Stomach (tissue), 8 donors: ENCODE measurements at regions not wholly inside any gene's neighbourhood (a gene's known extent, or its start where the extent isn't known, plus 50 kb on each side); places are given as distances from the start of the nearest gene placed in this dataset.

Source experiments
- DNase-seq, 2 donors: peaks; one replicate each; pipeline versions ENCODE4 v3.0.0 to v3.0.0-alpha.2; 2013 to 2019
- H3K27ac ChIP-seq, 5 donors: fragments of 200-600 bp in 4 of 5; sonication (generic) in 4 of 5; one replicate each; pipeline ENCODE4 v1.5.1; 2013 to 2019; ENCODE audit warnings: mild to moderate bottlenecking in 1 of 5, moderate library complexity in 1 of 5
- H3K27me3 ChIP-seq, 3 donors: fragments of 200-600 bp; sonication (generic); one replicate each; pipeline ENCODE4 v1.5.1; 2017 to 2019; ENCODE audit warnings: mixed run types in 1 of 3
- H3K36me3 ChIP-seq, 4 donors: fragments of 200-600 bp; sonication (generic); 1 replicate in 3 of 4; 2 replicates in 1 of 4; pipeline ENCODE4 v1.5.1; 2016 to 2019
- H3K4me1 ChIP-seq, 4 donors: fragments of 200-600 bp; sonication (generic); one replicate each; pipeline ENCODE4 v1.5.1; 2016 to 2019
- H3K4me3 ChIP-seq, 4 donors: fragments of 200-600 bp; sonication (generic) in 3 of 4; one replicate each; pipeline ENCODE4 v1.5.1; 2016 to 2019; ENCODE audit warnings: mild to moderate bottlenecking in 1 of 4
- H3K9me3 ChIP-seq, 4 donors: fragments of 200-600 bp; sonication (generic); one replicate each; pipeline ENCODE4 v1.5.1; 2016 to 2019
- EP300 ChIP-seq: sonication (generic); formaldehyde crosslinking; IDR thresholded peaks from one replicate; pipeline ENCODE4 v1.6.1; 2017; ENCODE audit warnings: antibody characterized with exemption
- POLR2A ChIP-seq, 4 donors: fragments of 450-650 bp; IDR thresholded peaks; one replicate each; pipeline ENCODE4 v1.6.1; 2016; ENCODE audit warnings: antibody characterized with exemption in 4 of 4, control low read depth in 2 of 4, mild to moderate bottlenecking in 1 of 4, moderate library complexity in 1 of 4
- POLR2AphosphoS5 ChIP-seq, 3 donors: sonication (generic); formaldehyde crosslinking; IDR thresholded peaks; one replicate each; pipeline ENCODE4 v1.6.1; 2016; ENCODE audit warnings: antibody characterized with exemption in 3 of 3
- WGBS, 5 donors: extraction: QIAGEN DNeasy Blood & Tissue Kit in 3 of 5; methylation state at CpG; one replicate each; pipeline versions ENCODE4 v1.1.5 to v1.1.7; 2013 to 2018; 5-methylcytosine and 5-hydroxymethylcytosine counted together
- intact Hi-C: fragments of 100-400 bp; cut with DNase I; formaldehyde crosslinking; loops from one replicate; pipeline ENCODE4 v1.15.1; 2023; ENCODE audit warnings: low total_unique reads
- TF ChIP-seq, protein P1 (sequence below), 7 experiments: fragments of 450-650 bp in 4 of 7; fragments of 200-600 bp in 3 of 7; sonication (generic) in 3 of 7; IDR thresholded peaks; one replicate each; pipeline ENCODE4 v1.5.1; 2016 to 2019; ENCODE audit warnings: antibody characterized with exemption in 7 of 7, control low read depth in 2 of 7, mild to moderate bottlenecking in 1 of 7
- donor health status: healthy with polysubstance abuse.
- donor health status: Bipolar disorder and iron deficiency.
- donor health status: healthy.

DNA sequence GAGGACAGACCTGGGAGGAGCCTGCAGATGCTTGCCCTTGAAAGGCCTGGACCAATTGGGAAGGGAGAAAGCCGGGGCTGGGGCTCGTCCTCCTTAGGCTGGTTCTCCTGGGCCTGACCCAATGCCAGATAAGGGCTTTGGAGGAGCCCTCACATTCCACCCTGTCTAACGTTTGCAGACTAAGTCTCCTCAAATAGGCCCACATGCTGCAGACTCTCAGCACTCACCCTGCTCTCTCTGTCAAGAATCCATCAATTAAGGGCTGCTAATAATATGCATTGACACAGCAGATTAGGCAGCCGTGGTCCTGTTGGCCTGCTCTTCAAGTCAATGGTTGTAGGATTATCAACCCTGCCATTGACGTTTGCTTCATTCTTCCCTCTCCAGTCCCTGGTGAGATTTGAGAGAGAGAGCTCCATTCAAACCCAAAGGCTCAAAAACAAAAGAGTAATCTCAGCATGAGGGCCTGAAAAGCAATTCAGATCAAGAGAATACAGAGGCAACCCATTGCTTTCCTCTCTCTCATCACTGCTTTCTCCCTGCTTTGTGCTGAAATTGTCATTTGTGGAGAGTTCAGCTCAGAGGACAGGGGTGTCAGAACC is 167.6 kb downstream of the INSIG2 start:
- TF ChIP-seq EP300 (no peak), POLR2A (IDR thresholded peaks at IDR 0.05) (no peak)
- TF ChIP-seq, protein P1, sequence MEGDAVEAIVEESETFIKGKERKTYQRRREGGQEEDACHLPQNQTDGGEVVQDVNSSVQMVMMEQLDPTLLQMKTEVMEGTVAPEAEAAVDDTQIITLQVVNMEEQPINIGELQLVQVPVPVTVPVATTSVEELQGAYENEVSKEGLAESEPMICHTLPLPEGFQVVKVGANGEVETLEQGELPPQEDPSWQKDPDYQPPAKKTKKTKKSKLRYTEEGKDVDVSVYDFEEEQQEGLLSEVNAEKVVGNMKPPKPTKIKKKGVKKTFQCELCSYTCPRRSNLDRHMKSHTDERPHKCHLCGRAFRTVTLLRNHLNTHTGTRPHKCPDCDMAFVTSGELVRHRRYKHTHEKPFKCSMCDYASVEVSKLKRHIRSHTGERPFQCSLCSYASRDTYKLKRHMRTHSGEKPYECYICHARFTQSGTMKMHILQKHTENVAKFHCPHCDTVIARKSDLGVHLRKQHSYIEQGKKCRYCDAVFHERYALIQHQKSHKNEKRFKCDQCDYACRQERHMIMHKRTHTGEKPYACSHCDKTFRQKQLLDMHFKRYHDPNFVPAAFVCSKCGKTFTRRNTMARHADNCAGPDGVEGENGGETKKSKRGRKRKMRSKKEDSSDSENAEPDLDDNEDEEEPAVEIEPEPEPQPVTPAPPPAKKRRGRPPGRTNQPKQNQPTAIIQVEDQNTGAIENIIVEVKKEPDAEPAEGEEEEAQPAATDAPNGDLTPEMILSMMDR (IDR thresholded peaks at IDR 0.05): no peak
- Histone ChIP-seq H3K9me3 (peaks cover 0 to 3% (median 0%) of the 10 kb centered on the region in 4 donors), H3K4me3 (no peak overlapping the region), H3K27me3 (peaks cover 0 to 16% (median 0%) of the 10 kb centered on the region in 3 donors), H3K27ac (no peak overlapping the region), H3K4me1 (no peaks in the 10 kb centered on the region), H3K36me3 (no peaks in the 10 kb centered on the region)
- intact Hi-C loops: no loop called here
- WGBS, 5 donors: 32 to 46% (median 43%) methylated on average over 5 of the region's 5 CpGs
- DNase-seq: no peak

DNA sequence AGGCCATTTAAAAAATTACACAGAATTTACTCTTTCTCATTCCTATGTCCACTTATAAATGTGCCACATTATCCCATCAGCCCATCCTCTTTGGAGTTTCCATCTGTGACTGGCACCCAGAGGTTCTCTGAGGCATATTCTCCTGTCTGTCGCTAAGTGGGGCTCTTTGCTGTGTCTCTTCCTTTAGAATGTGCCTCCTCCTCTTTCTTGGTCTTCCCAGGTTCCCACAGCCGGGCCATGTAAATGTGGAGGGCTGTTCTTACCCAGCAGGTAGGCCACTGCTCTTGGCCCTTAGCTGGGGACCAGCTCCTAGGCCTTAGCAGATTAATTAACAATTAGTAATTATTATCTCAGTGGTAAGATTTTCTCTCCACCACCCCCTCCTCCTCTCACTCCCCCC is 167.0 kb downstream of the INSIG2 start:
- 42 to 80% (median 67%) methylated on average over 2 of the region's 2 CpGs for WGBS, 5 donors
- Histone ChIP-seq H3K9me3 (peaks cover 0 to 3% (median 0%) of the 10 kb centered on the region in 4 donors), H3K4me3 (no peak overlapping the region), H3K4me1 (no peaks in the 10 kb centered on the region), H3K36me3 (no peaks in the 10 kb centered on the region), H3K27ac (no peak overlapping the region), H3K27me3 (peaks cover 0 to 18% (median 0%) of the 10 kb centered on the region in 3 donors)
- TF ChIP-seq, protein P1 (IDR thresholded peaks at IDR 0.05): no peak
- no peak for TF ChIP-seq POLR2A (IDR thresholded peaks at IDR 0.05)
- TF ChIP-seq EP300: no peak
- no peak for TF ChIP-seq POLR2AphosphoS5 (IDR thresholded peaks at IDR 0.05)
- intact Hi-C loops: no loop called here
- no peak for DNase-seq

DNA sequence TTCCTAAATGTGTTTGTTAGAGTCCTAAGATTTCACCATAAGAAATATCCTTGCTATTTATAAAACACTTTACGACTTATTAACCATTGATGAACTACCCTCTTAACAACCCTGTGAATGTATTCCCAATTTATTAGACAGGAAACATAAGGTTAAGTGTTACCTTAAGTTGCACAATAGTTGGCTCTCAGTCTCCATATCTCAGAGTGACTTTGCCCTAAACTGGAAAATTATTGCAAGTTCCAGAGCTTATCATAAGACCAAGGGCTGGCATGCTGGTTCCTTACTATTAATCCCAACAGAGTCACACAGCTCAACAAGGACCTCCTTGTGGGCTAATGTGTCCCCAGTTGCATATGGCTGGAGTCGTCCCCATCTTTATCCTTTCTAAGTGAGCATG is 165.8 kb downstream of the INSIG2 start:
- Histone ChIP-seq H3K36me3 (no peaks in the 10 kb centered on the region), H3K27me3 (peaks cover 0 to 29% (median 0%) of the 10 kb centered on the region in 3 donors), H3K9me3 (peaks cover 0 to 3% (median 0%) of the 10 kb centered on the region in 4 donors), H3K4me1 (no peaks in the 10 kb centered on the region), H3K27ac (no peak overlapping the region), H3K4me3 (no peak overlapping the region)
- intact Hi-C loops: no loop called here
- TF ChIP-seq, protein P1 (IDR thresholded peaks at IDR 0.05): no peak
- TF ChIP-seq POLR2AphosphoS5 (IDR thresholded peaks at IDR 0.05) (no peak), POLR2A (IDR thresholded peaks at IDR 0.05) (no peak), EP300 (no peak)
- no peak for DNase-seq
- 69 to 82% (median 78%) methylated on average over 2 of the region's 2 CpGs for WGBS, 5 donors

DNA sequence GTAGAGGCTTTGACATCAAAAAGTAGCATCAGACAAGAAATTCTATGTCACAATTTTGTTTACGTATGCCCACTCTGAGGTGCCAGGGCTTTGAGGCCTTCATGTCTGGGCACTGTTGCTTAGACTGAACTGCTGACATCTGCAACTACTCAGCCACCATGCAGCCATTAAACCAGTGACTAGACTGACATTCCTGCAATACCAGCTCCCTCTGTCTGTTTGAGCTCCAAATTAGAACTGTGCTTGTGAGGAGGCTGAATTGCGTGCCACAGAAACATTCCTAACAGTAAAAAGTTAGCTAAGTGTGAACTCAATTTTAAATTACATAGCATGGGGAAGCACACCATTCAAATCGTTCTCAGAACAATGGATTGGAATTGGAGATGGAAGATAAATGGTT is 163.2 kb downstream of the INSIG2 start:
- peak in 1 of 2 donors; percentile 38 for DNase-seq
- intact Hi-C loops: no loop called here
- Histone ChIP-seq H3K27me3 (peaks cover 0 to 29% (median 0%) of the 10 kb centered on the region in 3 donors), H3K27ac (no peak overlapping the region), H3K4me1 (no peaks in the 10 kb centered on the region), H3K36me3 (no peaks in the 10 kb centered on the region), H3K4me3 (no peak overlapping the region), H3K9me3 (no peaks in the 10 kb centered on the region)
- TF ChIP-seq EP300 (no peak), POLR2AphosphoS5 (IDR thresholded peaks at IDR 0.05) (no peak), POLR2A (IDR thresholded peaks at IDR 0.05) (no peak)
- TF ChIP-seq, protein P1 (IDR thresholded peaks at IDR 0.05): no peak
- WGBS, 5 donors: 72 to 83% (median 80%) methylated on average over 3 of the region's 3 CpGs
